H1 (cell line): ENCODE measurements at regions not wholly inside any gene's neighbourhood (a gene's known extent, or its start where the extent isn't known, plus 50 kb on each side); places are given as distances from the start of the nearest gene placed in this dataset.

Experiments used
- CTCF ChIA-PET: fragments of 300-600 bp; sonication (Branson Sonifier 250); formaldehyde crosslinking; loops from one replicate; lab custom pipeline; 2021; ENCODE audit not compliant: partially characterized antibody; lab: Charles Lee
- POLR2A ChIA-PET: fragments of 300-600 bp; sonication (Branson Sonifier 250); formaldehyde crosslinking; loops from one replicate; lab custom pipeline; 2021; ENCODE audit warnings: inconsistent platforms; ENCODE audit not compliant: partially characterized antibody; lab: Charles Lee
- DNase-seq, 2 experiments: peaks; one replicate each; pipeline versions ENCODE4 v3.0.0 to v3.0.0-alpha.2; 2010 to 2022; ENCODE audit warnings: low spot score in 2 of 2, low read depth in 1 of 2, mixed read lengths in 1 of 2
- FAIRE-seq: peaks from 2 replicates; lab custom pipeline; 2011; peaks lifted over from hg19 to GRCh38; lab: Jason Lieb, UNC
- H2AFZ ChIP-seq: 2 replicates; pipeline ENCODE4 v1.8.1; 2012; ENCODE audit warnings: low read length, inconsistent platforms
- H2AK5ac ChIP-seq: 2 replicates; pipeline ENCODE4 v1.6.1; 2013; ENCODE audit warnings: low read depth, low read length
- H2BK120ac ChIP-seq: replicated peaks from 2 replicates; pipeline ENCODE3; 2013; ENCODE audit warnings: low read depth, low read length, inconsistent platforms
- H2BK12ac ChIP-seq: 2 replicates; pipeline ENCODE4 v1.6.1; 2013; ENCODE audit warnings: low read depth, low read length
- H2BK15ac ChIP-seq: 2 replicates; pipeline ENCODE4 v1.6.1; 2013; ENCODE audit warnings: low read length
- H2BK20ac ChIP-seq: 2 replicates; pipeline ENCODE4 v1.6.1; 2013; ENCODE audit warnings: low read length
- H2BK5ac ChIP-seq: 2 replicates; pipeline ENCODE4 v1.6.1; 2013; ENCODE audit warnings: low read depth, low read length
- H3K14ac ChIP-seq: 2 replicates; pipeline ENCODE4 v1.6.1; 2013; ENCODE audit warnings: inconsistent platforms; ENCODE audit not compliant: insufficient read length
- H3K18ac ChIP-seq: 2 replicates; pipeline ENCODE4 v1.6.1; 2013; ENCODE audit warnings: low read length; ENCODE audit errors: extremely low read depth
- H3K23ac ChIP-seq: 2 replicates; pipeline ENCODE4 v1.6.1; 2013; ENCODE audit warnings: inconsistent platforms; ENCODE audit not compliant: insufficient read length
- H3K23me2 ChIP-seq: 2 replicates; pipeline ENCODE4 v1.6.1; 2013; ENCODE audit warnings: low read depth, low read length
- H3K27ac ChIP-seq: 2 replicates; pipeline ENCODE4 v1.6.1; 2011; ENCODE audit warnings: low read depth, low read length, inconsistent platforms
- H3K27me3 ChIP-seq, 4 experiments: replicated peaks in 1 of 4; 1 replicate in 1 of 4; 2 replicates in 3 of 4; pipeline versions ENCODE4 v1.6.1 to v1.8.1; 2011 to 2013; ENCODE audit warnings: low read length in 3 of 4, mild to moderate bottlenecking in 3 of 4, inconsistent platforms in 2 of 4, mixed read lengths in 2 of 4, moderate library complexity in 1 of 4; ENCODE audit not compliant: control insufficient read depth in 3 of 4, insufficient read depth in 3 of 4; ENCODE audit errors: extremely low read depth in 1 of 4
- H3K36me3 ChIP-seq, 4 experiments: 2 replicates each; pipeline versions ENCODE4 v1.6.1 to v1.8.1; 2011 to 2013; ENCODE audit warnings: mild to moderate bottlenecking in 4 of 4, low read length in 3 of 4, moderate library complexity in 2 of 4, control low read depth in 1 of 4, inconsistent platforms in 1 of 4; ENCODE audit not compliant: insufficient read depth in 4 of 4, control insufficient read depth in 2 of 4
- H3K4ac ChIP-seq: replicated peaks from 2 replicates; pipeline ENCODE3; 2013; ENCODE audit warnings: low read length, low read depth, mixed read lengths, inconsistent platforms; ENCODE audit not compliant: insufficient read length
- H3K4me1 ChIP-seq, 4 experiments: replicated peaks in 1 of 4; 1 replicate in 1 of 4; 2 replicates in 3 of 4; pipeline versions ENCODE4 v1.6.1 to v1.8.1; 2011 to 2013; ENCODE audit warnings: low read length in 3 of 4, inconsistent platforms in 2 of 4, mixed read lengths in 1 of 4; ENCODE audit not compliant: insufficient read depth in 4 of 4, control insufficient read depth in 3 of 4
- H3K4me2 ChIP-seq, 2 experiments: 2 replicates each; pipeline versions ENCODE4 v1.6.1 to v1.8.1; 2011 to 2013; ENCODE audit warnings: low read depth in 2 of 2, low read length in 2 of 2, control low read depth in 1 of 2, inconsistent platforms in 1 of 2, mild to moderate bottlenecking in 1 of 2; ENCODE audit not compliant: insufficient read depth in 1 of 2
- H3K4me3 ChIP-seq, 4 experiments: fragments of 200-600, 300-600 bp in 1 of 4; sonication (generic), shearing (Covaris generic), sonication (Bioruptor Twin) in 1 of 4; 2 replicates each; pipeline versions ENCODE4 v1.5.1 to v1.8.1; 2011 to 2016; ENCODE audit warnings: low read length in 4 of 4, low read depth in 3 of 4, control low read depth in 2 of 4, inconsistent platforms in 2 of 4, mild to moderate bottlenecking in 2 of 4, mixed read lengths in 1 of 4, moderate library complexity in 1 of 4; ENCODE audit not compliant: insufficient read depth in 2 of 4; ENCODE audit errors: extremely low read depth in 1 of 4
- H3K56ac ChIP-seq: replicated peaks from 2 replicates; pipeline ENCODE3; 2013; ENCODE audit warnings: low read depth, mild to moderate bottlenecking, mixed read lengths, low read length, inconsistent platforms; ENCODE audit not compliant: insufficient read length
- H3K79me1 ChIP-seq: 2 replicates; pipeline ENCODE4 v1.6.1; 2013; ENCODE audit warnings: low read depth, low read length, control low read depth
- H3K79me2 ChIP-seq, 2 experiments: 2 replicates each; pipeline versions ENCODE4 v1.6.1 to v1.8.1; 2012 to 2013; ENCODE audit warnings: low read length in 2 of 2, mild to moderate bottlenecking in 2 of 2, inconsistent platforms in 1 of 2; ENCODE audit not compliant: insufficient read depth in 2 of 2, control insufficient read depth in 1 of 2
- H3K9ac ChIP-seq, 4 experiments: replicated peaks in 1 of 4; 1 replicate in 1 of 4; 2 replicates in 3 of 4; pipeline versions ENCODE4 v1.6.1 to v1.8.1; 2011 to 2013; ENCODE audit warnings: low read depth in 3 of 4, low read length in 3 of 4, control low read depth in 2 of 4, mild to moderate bottlenecking in 2 of 4, moderate library complexity in 2 of 4, inconsistent platforms in 1 of 4; ENCODE audit errors: extremely low read depth in 1 of 4
- H3K9me3 ChIP-seq, 2 experiments: 2 replicates each; pipeline versions ENCODE4 v1.6.1 to v1.8.1; 2012 to 2013; ENCODE audit warnings: mild to moderate bottlenecking in 2 of 2, moderate library complexity in 2 of 2, control low read depth in 1 of 2, inconsistent platforms in 1 of 2, low read depth in 1 of 2, low read length in 1 of 2, mixed read lengths in 1 of 2; ENCODE audit not compliant: insufficient read depth in 2 of 2
- H4K20me1 ChIP-seq, 2 experiments: replicated peaks in 1 of 2; 2 replicates each; pipeline versions ENCODE3 to v1.8.1; 2011 to 2013; ENCODE audit warnings: inconsistent platforms in 2 of 2, low read length in 2 of 2, mild to moderate bottlenecking in 1 of 2; ENCODE audit not compliant: insufficient read depth in 2 of 2, control insufficient read depth in 1 of 2
- H4K5ac ChIP-seq: 2 replicates; pipeline ENCODE4 v1.6.1; 2013; ENCODE audit warnings: low read length, low read depth, mixed read lengths, inconsistent platforms; ENCODE audit not compliant: insufficient read length
- H4K8ac ChIP-seq: 2 replicates; pipeline ENCODE4 v1.8.0; 2013; ENCODE audit warnings: mild to moderate bottlenecking, moderate library complexity, low read length, inconsistent platforms; ENCODE audit not compliant: insufficient read depth; ENCODE audit errors: extremely low read depth
- H4K91ac ChIP-seq: replicated peaks from 2 replicates; pipeline ENCODE3; 2013; ENCODE audit warnings: low read length, mixed read lengths, inconsistent platforms; ENCODE audit not compliant: insufficient read length
- RAD21 ChIP-seq, 2 experiments: IDR thresholded peaks in 1 of 2; conservative IDR thresholded peaks in 1 of 2; 2 replicates each; pipeline ENCODE4 v1.6.1; 2011; ENCODE audit warnings: low read depth in 2 of 2, low read length in 2 of 2, improper control_type of control experiment in 1 of 2, inconsistent platforms in 1 of 2, mild to moderate bottlenecking in 1 of 2, moderate library complexity in 1 of 2
- WGBS, 2 experiments: shearing (Covaris generic) in 1 of 2; methylation state at CpG; one replicate each; pipeline versions ENCODE4 v1.1.6 to v1.1.7; 2013 to 2015; ENCODE audit warnings: low lambda C conversion rate in 2 of 2, mixed read lengths in 2 of 2, inconsistent platforms in 1 of 2, low coverage in 1 of 2, missing lambda C conversion rate in 1 of 2; ENCODE audit not compliant: insufficient replicate concordance in 2 of 2, insufficient coverage in 1 of 2, insufficient read length in 1 of 2; ENCODE audit errors: extremely low coverage in 1 of 2, missing lambda C conversion rate in 1 of 2; 5-methylcytosine and 5-hydroxymethylcytosine counted together

- DNase-seq (no peak), FAIRE-seq (no peak)
- Histone ChIP-seq H2BK20ac (no peak overlapping the region), H3K23ac (no peak overlapping the region), H3K4me3 (no peak overlapping the region), H3K79me2 (no peaks in the 10 kb centered on the region), H3K79me1 (no peaks in the 10 kb centered on the region), H3K14ac (no peak overlapping the region), H3K4ac (no peak overlapping the region), H3K4me2 (no peak overlapping the region), H4K20me1 (no peaks in the 10 kb centered on the region), H3K18ac (no peak overlapping the region), H3K23me2 (no peaks in the 10 kb centered on the region; the same call in 1 of the 2 replicates), H3K56ac (no peak overlapping the region), H3K27me3 (peaks cover 0 to 1% (median 0%) of the 10 kb centered on the region in 4 experiments; a peak in 1 of 7 replicates), H3K9ac (no peak overlapping the region), H2BK120ac (no peak overlapping the region), H2AK5ac (no peak overlapping the region), H2AFZ (no peak overlapping the region), H2BK5ac (no peak overlapping the region), H4K8ac (no peak overlapping the region), H3K36me3 (no peaks in the 10 kb centered on the region), H4K5ac (no peak overlapping the region), H2BK12ac (no peak overlapping the region), H3K9me3 (peaks cover 0 to 2% of the 10 kb centered on the region in 2 experiments; a peak in 2 of 4 replicates), H3K4me1 (no peaks in the 10 kb centered on the region), H2BK15ac (no peak overlapping the region), H3K27ac (no peak overlapping the region), H4K91ac (no peak overlapping the region)
- 89% methylated on average over 7 of the region's 7 CpGs; no CpG with 5 or more reads in 1 of the 2 experiments for WGBS, 2 experiments
- POLR2A ChIA-PET, result interaction anchor here (0.5 kb wide), 1 partner anchor 801 kb away, joined by 3 read pairs; no protein-coding TSS in a partner anchor
- no peak for TF ChIP-seq RAD21 (IDR thresholded peaks at IDR 0.05 in 1 of 2, conservative IDR thresholded peaks at IDR 0.05 in 1 of 2; ENCODE audit: low read depth in 2 of 2, low read length in 2 of 2)
- CTCF ChIA-PET, result interaction anchor here (0.8 to 1.6 kb wide), 4 partner anchors 12 to 207 kb away, joined by 3 to 14 read pairs (median 4); no protein-coding TSS in a partner anchor
Measured at GRCh38 chr10:90125456-90126255, 424.3 kb downstream of the KIF20B start.
